WERI-Rb-1 (cell line): ENCODE measurements at regions not wholly inside any gene's neighbourhood (a gene's known extent, or its start where the extent isn't known, plus 50 kb on each side); places are given as distances from the start of the nearest gene placed in this dataset.

Experiments
- DNase-seq: peaks from one replicate; pipeline ENCODE4 v3.0.0-alpha.2; 2020
- H3K27ac ChIP-seq: fragments of 250-450 bp; sonication (Bioruptor Pico); 2 replicates; pipeline ENCODE4 v1.5.1; 2020; ENCODE audit warnings: mild to moderate bottlenecking, moderate library complexity
- H3K27me3 ChIP-seq: fragments of 250-450 bp; sonication (Bioruptor Pico); 2 replicates; pipeline ENCODE4 v1.5.1; 2021; ENCODE audit warnings: mild to moderate bottlenecking, low read depth, moderate library complexity; ENCODE audit not compliant: insufficient read depth, severe bottlenecking
- H3K36me3 ChIP-seq: fragments of 250-450 bp; sonication (Bioruptor Pico); 2 replicates; pipeline ENCODE4 v1.5.1; 2020; ENCODE audit warnings: mild to moderate bottlenecking, moderate library complexity
- H3K4me3 ChIP-seq: 2 replicates; pipeline ENCODE4 v1.5.1; 2011; ENCODE audit warnings: low read depth, mild to moderate bottlenecking, control low read depth, low read length
- H3K9me3 ChIP-seq: fragments of 250-450 bp; sonication (Bioruptor Pico); 2 replicates; pipeline ENCODE4 v1.5.1; 2021; ENCODE audit warnings: mild to moderate bottlenecking, moderate library complexity; ENCODE audit not compliant: severe bottlenecking
- CTCF ChIP-seq: IDR thresholded peaks from 2 replicates; pipeline ENCODE4 v1.5.1; 2011; ENCODE audit warnings: low read depth, mild to moderate bottlenecking, control low read depth, inconsistent platforms, low read length

DNA sequence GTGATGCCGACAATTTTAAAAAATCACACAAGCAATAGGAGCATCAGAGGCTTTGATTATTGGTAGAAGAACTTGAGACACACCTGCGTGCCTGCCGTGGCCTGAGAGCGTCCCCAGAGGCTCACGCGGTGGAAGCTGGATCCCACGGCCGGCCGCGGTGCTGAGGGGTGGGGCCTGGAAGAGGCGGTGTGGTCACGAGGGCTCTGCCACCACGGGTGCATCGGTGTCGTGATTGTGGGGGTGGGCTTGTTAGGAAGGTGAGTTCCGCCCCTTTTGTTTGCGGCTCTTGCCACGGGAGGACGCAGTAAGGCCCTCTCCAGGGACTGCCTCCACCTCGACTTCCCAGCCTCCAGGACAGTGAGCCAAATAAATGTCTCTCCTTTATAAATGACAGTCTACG, 77.2 kb upstream of the ADRA2C start:
- H3K27ac ChIP-seq = no peak overlapping the region
- no peak overlapping the region for H3K4me3 ChIP-seq
- no peak for TF ChIP-seq CTCF
- no peaks in the 10 kb centered on the region for H3K27me3 ChIP-seq
- no peaks in the 10 kb centered on the region for H3K9me3 ChIP-seq
- no peaks in the 10 kb centered on the region for H3K36me3 ChIP-seq
- DNase-seq = no peak

DNA sequence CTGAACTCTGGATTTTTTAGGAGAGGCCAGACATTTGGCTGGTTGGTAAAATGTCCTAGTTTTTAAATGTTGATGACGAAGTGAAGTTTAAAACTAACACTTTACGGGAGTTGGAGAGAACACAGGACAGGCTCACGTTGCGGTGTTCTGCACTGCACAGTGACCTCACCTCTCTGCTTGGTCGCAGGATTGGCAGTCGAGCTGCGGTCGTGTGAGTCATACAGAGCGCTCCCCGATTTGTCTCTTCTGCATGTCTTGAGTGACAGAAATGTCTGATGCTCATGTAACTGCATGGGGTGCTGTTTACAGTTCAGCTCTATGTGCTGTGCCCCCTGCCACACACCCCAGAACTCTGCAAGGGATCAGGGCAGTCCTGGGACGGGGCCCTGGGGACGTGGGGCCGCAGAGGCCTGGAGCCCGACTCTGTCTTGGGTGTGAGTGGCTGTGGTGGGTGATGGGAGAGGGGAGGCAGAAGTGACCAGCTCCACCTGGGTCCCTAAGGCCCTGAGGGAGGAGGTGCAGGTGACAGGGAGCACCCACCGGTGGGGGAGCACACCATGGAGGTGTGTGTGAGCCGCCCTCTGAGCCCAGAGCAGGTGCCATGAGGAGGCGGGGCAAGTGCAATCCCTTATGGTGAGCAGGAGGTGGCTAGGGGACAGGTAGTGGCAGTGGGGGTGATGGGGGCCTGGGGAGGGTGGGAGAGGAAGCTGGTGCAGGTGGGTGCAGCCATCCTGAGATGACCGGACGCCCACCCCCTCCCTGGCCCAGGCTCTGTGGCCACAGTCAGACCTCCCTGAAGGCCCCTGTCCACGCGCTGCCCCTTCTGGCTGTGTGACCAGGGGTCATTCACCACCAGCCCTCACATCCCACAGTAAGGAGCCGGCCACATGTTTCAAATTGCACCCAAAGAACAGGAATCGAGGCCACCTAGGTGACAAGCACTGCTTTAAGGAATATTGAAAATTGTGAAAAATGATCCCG, 77.9 kb upstream of the ADRA2C start:
- no peak for TF ChIP-seq CTCF
- H3K27ac ChIP-seq = no peak overlapping the region
- no peak for DNase-seq
- no peaks in the 10 kb centered on the region for H3K36me3 ChIP-seq
- H3K4me3 ChIP-seq = no peak overlapping the region
- no peaks in the 10 kb centered on the region for H3K27me3 ChIP-seq
- H3K9me3 ChIP-seq = no peaks in the 10 kb centered on the region

GRCh38 chr4:3687538-3687937, 78.6 kb upstream of the ADRA2C start:
- Histone ChIP-seq H3K27me3 (no peaks in the 10 kb centered on the region), H3K36me3 (no peaks in the 10 kb centered on the region), H3K27ac (no peak overlapping the region), H3K9me3 (no peaks in the 10 kb centered on the region), H3K4me3 (no peak overlapping the region)
- no peak for TF ChIP-seq CTCF
- DNase-seq = no peak

DNA sequence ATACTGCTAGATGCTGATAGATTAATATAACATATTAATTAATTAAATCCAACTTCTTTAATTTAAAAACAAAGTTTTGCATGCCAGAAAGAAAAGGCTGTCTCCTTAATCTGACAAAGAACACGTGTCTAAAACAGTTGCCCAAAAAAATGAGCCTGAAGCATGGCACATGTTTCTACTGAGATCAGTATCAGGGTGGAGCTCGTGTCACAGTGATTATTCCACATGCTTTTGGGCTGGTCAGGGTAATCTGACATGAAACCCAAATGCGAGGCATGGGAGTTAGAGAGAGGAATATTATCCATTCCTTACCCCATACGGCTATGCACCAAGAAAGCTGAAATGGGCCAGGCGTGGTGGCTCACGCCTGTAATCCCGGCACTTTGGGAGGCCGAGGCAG, 79.4 kb upstream of the ADRA2C start:
- Histone ChIP-seq H3K27me3 (no peaks in the 10 kb centered on the region), H3K4me3 (no peak overlapping the region), H3K36me3 (no peaks in the 10 kb centered on the region), H3K9me3 (no peaks in the 10 kb centered on the region), H3K27ac (no peak overlapping the region)
- DNase-seq = no peak
- TF ChIP-seq CTCF = no peak

DNA sequence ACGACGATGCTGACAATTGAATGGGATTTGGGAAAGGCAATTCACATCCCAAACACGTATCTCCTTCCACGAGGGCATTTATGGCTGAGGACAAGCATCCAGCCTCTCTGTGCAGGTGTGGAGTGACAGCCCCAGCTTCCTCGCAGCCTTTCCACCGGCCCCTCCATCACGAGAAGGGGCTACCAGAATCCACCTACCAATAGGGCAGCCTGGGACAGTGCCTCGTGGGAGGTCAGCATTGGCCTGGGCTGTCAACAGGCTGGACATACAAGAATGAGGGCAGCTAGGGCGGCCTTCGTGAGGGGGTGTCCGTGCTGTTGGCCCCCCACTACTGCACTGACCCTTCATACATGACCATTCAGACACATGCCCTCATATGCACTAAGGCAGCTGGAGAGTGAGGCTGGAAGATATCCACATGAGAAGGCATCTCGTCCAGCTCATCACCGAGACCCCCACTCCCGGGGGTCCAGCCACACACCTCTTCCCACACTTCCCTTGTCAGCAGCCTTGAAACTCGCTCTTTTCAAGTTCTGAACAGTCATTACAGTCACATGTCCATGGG, 81.0 kb upstream of the ADRA2C start:
- Histone ChIP-seq H3K27ac (no peak overlapping the region), H3K4me3 (no peak overlapping the region), H3K36me3 (no peaks in the 10 kb centered on the region), H3K9me3 (no peaks in the 10 kb centered on the region), H3K27me3 (no peaks in the 10 kb centered on the region)
- no peak for DNase-seq
- TF ChIP-seq CTCF = no peak

DNA sequence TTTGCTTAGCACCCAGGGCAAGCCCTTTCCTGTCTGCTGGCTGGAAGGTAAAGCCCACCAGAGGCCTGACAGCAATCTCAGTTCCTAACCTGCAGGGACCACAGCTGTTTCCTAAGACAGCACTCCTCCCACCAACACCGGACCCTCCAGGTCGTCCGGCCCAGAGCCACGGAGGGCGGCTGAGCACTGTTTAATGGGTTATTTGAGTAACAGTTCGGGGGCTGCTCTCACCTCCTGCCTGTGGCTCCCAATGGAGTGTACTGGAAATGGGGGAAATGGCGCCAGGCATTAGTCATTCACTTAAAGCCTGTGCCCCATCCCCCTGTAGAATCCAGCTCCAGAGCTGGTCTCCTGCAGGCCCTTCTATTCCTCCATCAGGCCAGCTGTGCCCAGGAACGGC, 81.6 kb upstream of the ADRA2C start:
- Histone ChIP-seq H3K27ac (no peak overlapping the region), H3K4me3 (no peak overlapping the region), H3K36me3 (no peaks in the 10 kb centered on the region), H3K9me3 (no peaks in the 10 kb centered on the region), H3K27me3 (no peaks in the 10 kb centered on the region)
- no peak for TF ChIP-seq CTCF
- no peak for DNase-seq
